ENCODE measurements at regions not wholly inside any gene's neighbourhood (a gene's known extent, or its start where the extent isn't known, plus 50 kb on each side); places are given as distances from the start of the nearest gene placed in this dataset.

DNA sequence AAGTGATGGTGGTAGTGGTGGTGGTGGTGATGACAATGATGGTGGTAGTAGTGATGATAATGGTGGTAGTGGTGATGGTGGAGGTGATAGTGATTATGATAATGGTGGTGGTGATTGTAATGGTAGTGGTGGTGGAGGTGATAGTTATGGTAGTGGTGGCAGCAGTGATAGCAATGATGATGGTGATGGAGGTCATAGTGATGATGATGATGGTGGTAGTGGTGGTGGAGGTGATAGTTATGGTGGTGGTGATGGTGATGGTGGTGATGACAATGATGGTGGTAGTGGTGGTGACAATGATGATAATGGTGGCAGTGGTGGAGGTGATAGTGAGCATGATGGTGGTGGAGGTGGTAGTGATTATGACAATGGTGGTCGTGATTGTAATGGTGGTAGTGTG is 191.7 kb upstream of the RNF32 start:
- Histone ChIP-seq H3K4me3 (ENCODE audit: low read depth, low read length) (no peak overlapping the region), H3K27ac (no peak overlapping the region)
- in situ Hi-C loops (cut with HindIII; ENCODE audit: low pct_ligation_motif_present, low sequenced_read_pairs), result no loop called here

DNA sequence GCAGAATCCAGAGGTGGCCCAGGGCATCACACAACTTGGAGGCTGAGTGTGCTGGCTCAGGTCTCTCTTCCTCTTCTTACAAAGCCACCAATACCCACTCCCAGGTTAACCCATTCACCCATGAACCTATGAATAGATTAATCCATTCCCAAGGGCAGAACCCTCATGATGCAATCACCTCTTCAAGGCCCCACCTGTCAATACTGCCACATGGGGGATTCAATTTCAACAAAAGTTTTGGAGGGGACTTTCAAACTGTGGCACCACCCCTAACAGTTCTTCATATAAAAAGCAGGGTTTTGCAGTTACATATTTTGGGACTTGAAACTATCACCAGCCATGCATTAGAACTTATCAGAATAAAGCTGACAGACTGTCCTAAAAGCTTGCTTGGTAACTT is 193.6 kb upstream of the RNF32 start:
- DNase-seq, result no peak
- no peak for TF ChIP-seq CTCF (IDR thresholded peaks at IDR 0.05; ENCODE audit: low read depth, low read length, missing control alignments)
- no peaks in the 10 kb centered on the region for H3K27me3 ChIP-seq (replicated peaks)
- in situ Hi-C loops (cut with HindIII; ENCODE audit: low pct_ligation_motif_present, low sequenced_read_pairs), result no loop called here
- H3K36me3 ChIP-seq (replicated peaks), result no peaks in the 10 kb centered on the region
- H3K4me3 ChIP-seq (ENCODE audit: low read depth, low read length), result no peak overlapping the region
- H3K27ac ChIP-seq, result no peak overlapping the region

More for the DNA sequence above, 191.7 kb upstream of the RNF32 start:
- no peak for TF ChIP-seq CTCF (IDR thresholded peaks at IDR 0.05; ENCODE audit: low read depth, low read length, missing control alignments)
- Histone ChIP-seq H3K36me3 (replicated peaks) (no peaks in the 10 kb centered on the region), H3K27me3 (replicated peaks) (no peaks in the 10 kb centered on the region)
- DNase-seq, result no peak

DNA sequence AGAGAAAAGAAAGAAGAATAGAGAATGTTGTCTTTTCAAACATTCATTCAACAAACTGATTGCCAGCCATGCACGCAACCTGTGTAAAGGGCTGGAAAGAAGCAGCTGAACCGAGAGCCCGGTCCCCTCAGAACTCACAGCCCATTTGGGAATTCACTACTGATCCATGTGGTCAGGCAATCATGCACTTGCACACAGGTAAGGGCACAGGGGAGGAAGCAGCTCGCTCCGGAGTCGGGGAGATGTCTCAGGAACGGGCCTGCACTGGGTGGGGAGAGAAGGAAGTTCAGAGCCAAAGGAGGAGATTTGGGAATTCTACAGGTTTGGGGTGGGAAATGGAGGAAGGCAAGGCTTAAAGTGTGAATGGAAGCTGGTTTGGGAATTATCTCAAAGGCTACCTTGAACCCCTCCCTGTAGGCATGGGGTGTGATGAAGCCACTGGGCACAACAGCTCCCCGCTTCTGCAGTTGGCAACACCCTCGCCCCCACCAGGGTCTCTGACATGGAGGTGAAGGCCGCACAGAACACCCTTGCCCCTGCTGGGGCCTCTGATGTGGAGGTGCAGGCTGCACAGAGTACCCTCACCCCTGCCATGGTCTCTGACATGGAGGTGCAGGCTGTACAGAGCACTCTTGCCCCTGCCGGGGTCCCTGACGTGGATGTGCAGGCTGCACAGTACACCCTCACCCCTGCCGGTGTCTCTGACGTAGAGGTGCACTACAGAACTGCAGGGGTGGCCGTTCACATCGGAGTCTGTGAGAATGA is 194.4 kb upstream of the RNF32 start:
- TF ChIP-seq CTCF (IDR thresholded peaks at IDR 0.05; ENCODE audit: low read depth, low read length, missing control alignments), result no peak
- Histone ChIP-seq H3K27me3 (replicated peaks) (no peaks in the 10 kb centered on the region), H3K36me3 (replicated peaks) (no peaks in the 10 kb centered on the region), H3K27ac (no peak overlapping the region), H3K4me3 (ENCODE audit: low read depth, low read length) (no peak overlapping the region)
- DNase-seq, result no peak
- in situ Hi-C loops (cut with HindIII; ENCODE audit: low pct_ligation_motif_present, low sequenced_read_pairs), result no loop called here

DNA sequence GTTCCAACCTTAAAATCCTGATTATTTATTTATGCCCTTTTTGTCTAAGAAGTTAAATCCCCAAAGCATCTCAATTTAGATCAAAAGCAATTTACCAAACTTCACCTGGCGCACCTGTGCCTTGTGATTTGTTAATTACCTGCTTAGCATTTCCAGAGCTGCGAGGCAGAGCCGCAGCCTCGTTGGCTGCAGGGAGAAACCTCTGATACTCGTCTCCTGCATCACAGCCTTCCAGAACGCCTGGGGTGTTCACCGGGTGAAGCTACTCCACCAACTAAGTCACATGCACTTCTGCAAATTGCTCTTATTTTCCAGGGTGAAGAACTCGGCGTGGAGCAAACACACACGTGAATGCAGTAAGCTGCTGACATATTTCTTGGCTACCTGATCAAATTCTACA is 198.1 kb upstream of the RNF32 start:
- Histone ChIP-seq H3K27me3 (replicated peaks) (no peaks in the 10 kb centered on the region), H3K4me3 (ENCODE audit: low read depth, low read length) (no peak overlapping the region), H3K27ac (no peak overlapping the region), H3K36me3 (replicated peaks) (no peaks in the 10 kb centered on the region)
- in situ Hi-C loops (cut with HindIII; ENCODE audit: low pct_ligation_motif_present, low sequenced_read_pairs), result no loop called here
- no peak for DNase-seq
- no peak for TF ChIP-seq CTCF (IDR thresholded peaks at IDR 0.05; ENCODE audit: low read depth, low read length, missing control alignments)

DNA sequence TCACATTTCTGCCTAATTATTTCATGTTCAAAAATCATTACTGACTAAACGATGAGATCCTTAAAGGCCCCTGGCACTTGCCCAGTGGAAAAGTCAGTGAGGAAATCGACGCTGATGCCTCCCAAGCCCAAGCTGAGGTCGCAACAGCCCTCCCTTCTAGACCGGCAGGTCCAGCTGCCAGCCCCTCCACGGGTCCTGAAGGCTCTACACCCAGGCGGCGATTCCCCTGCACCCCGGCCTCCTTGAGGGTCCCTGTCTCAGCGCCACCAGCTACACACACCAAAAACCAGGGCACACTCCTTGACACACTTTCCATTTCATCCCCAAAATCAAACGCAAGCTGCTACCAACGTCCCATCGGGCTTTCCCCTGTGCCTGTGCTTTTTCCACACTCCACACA is 200.1 kb upstream of the RNF32 start:
- no peak for DNase-seq
- no peak for TF ChIP-seq CTCF (IDR thresholded peaks at IDR 0.05; ENCODE audit: low read depth, low read length, missing control alignments)
- no peaks in the 10 kb centered on the region for H3K36me3 ChIP-seq (replicated peaks)

DNA sequence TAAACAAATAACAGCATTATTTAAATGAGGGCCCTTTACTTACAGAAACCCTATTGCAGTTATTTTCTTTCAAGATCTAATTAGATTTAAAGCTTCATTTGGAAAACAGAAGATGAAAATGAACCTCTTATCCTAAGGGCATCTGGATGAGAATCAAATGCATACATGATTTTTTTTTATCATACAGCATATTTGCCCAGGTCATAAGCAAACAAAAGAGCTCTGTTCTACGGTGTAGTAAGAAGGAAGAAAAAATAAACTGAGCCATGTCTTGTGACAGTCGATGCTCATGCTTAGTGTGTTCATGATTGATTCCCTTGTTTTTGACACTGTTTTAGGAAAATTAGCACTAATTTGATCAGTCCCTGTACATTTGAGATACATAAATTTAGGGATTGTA is 202.6 kb upstream of the RNF32 start:
- Histone ChIP-seq H3K27me3 (replicated peaks) (no peaks in the 10 kb centered on the region), H3K4me3 (ENCODE audit: low read depth, low read length) (no peak overlapping the region), H3K27ac (no peak overlapping the region), H3K36me3 (replicated peaks) (no peaks in the 10 kb centered on the region)
- in situ Hi-C loops (cut with HindIII; ENCODE audit: low pct_ligation_motif_present, low sequenced_read_pairs), result no loop called here
- DNase-seq, result no peak
- TF ChIP-seq CTCF (IDR thresholded peaks at IDR 0.05; ENCODE audit: low read depth, low read length, missing control alignments), result no peak

More for the DNA sequence above, 200.1 kb upstream of the RNF32 start:
- H3K27ac ChIP-seq, result no peak overlapping the region
- in situ Hi-C loops (cut with HindIII; ENCODE audit: low pct_ligation_motif_present, low sequenced_read_pairs), result no loop called here
- no peak overlapping the region for H3K4me3 ChIP-seq (ENCODE audit: low read depth, low read length)
- H3K27me3 ChIP-seq (replicated peaks), result no peaks in the 10 kb centered on the region

Data from brain microvascular endothelial cell (primary cell).